IMR-90 (cell line): ENCODE measurements at regions not wholly inside any gene's neighbourhood (a gene's known extent, or its start where the extent isn't known, plus 50 kb on each side); places are given as distances from the start of the nearest gene placed in this dataset.

Experiments used
- ATAC-seq: fragments of 200-7000 bp; cut with Tn5 transposase; 2 replicates; pipeline ENCODE4 v1.9.1; 2020; ENCODE audit warnings: low read depth, mild to moderate bottlenecking, moderate library complexity
- BruUV-seq: library from RNA; stranded (reverse); fragments of 400-500 nt; replicated peaks from 2 replicates; lab custom pipeline; 2021; lab: Mats Ljungman, UMichigan
- CTCF ChIA-PET: fragments of 300-600 bp; formaldehyde crosslinking; extraction: SDS; loops from one replicate; lab custom pipeline; 2021; ENCODE audit warnings: antibody characterized with exemption; lab: Yijun Ruan, JAX
- POLR2A ChIA-PET: fragments of 300-600 bp; sonication (Branson Sonifier 250); formaldehyde crosslinking; loops from one replicate; lab custom pipeline; 2022; ENCODE audit warnings: antibody characterized with exemption; ENCODE audit not compliant: unreplicated experiment; lab: Charles Lee
- DNase-seq: peaks from one replicate; pipeline ENCODE4 v3.0.0; 2013
- H2AFZ ChIP-seq: replicated peaks from 2 replicates; pipeline ENCODE3; 2013; ENCODE audit warnings: low read length, mild to moderate bottlenecking; ENCODE audit not compliant: poor library complexity
- H2AK5ac ChIP-seq: 2 replicates; pipeline ENCODE4 v1.6.1; 2013; ENCODE audit warnings: low read depth, low read length, inconsistent platforms
- H2AK9ac ChIP-seq: replicated peaks from 2 replicates; pipeline ENCODE3; 2013; ENCODE audit warnings: mild to moderate bottlenecking, low read depth, low read length, moderate library complexity; ENCODE audit not compliant: poor library complexity
- H2BK120ac ChIP-seq: 2 replicates; pipeline ENCODE4 v1.6.1; 2013; ENCODE audit warnings: low read depth, low read length, inconsistent platforms
- H2BK15ac ChIP-seq: 3 replicates; pipeline ENCODE4 v1.6.1; 2013; ENCODE audit warnings: low read depth, low read length, inconsistent platforms
- H2BK20ac ChIP-seq: 2 replicates; pipeline ENCODE4 v1.6.1; 2013; ENCODE audit warnings: low read depth, mild to moderate bottlenecking, inconsistent platforms, low read length, moderate library complexity
- H2BK5ac ChIP-seq: 2 replicates; pipeline ENCODE4 v1.6.1; 2013; ENCODE audit warnings: mild to moderate bottlenecking, low read depth, low read length, inconsistent platforms; ENCODE audit not compliant: poor library complexity, severe bottlenecking
- H3K14ac ChIP-seq: replicated peaks from 2 replicates; pipeline ENCODE4 v1.6.1; 2013; ENCODE audit warnings: low read depth, low read length, inconsistent platforms
- H3K18ac ChIP-seq: 2 replicates; pipeline ENCODE4 v1.6.1; 2013; ENCODE audit warnings: low read depth, low read length, control low read depth
- H3K23ac ChIP-seq: 2 replicates; pipeline ENCODE4 v1.6.1; 2013; ENCODE audit warnings: low read depth, low read length, inconsistent platforms
- H3K27ac ChIP-seq: 2 replicates; pipeline ENCODE4 v1.5.1; 2013; ENCODE audit warnings: mild to moderate bottlenecking, control low read depth, low read length; ENCODE audit not compliant: insufficient read depth
- H3K27me3 ChIP-seq: 2 replicates; pipeline ENCODE4 v1.6.1; 2013; ENCODE audit warnings: low read length; ENCODE audit not compliant: control insufficient read depth, insufficient read depth
- H3K36me3 ChIP-seq: 2 replicates; pipeline ENCODE4 v1.6.1; 2013; ENCODE audit warnings: low read length, mixed read lengths; ENCODE audit not compliant: control insufficient read depth, insufficient read depth
- H3K4ac ChIP-seq: 2 replicates; pipeline ENCODE4 v1.6.1; 2013; ENCODE audit warnings: low read depth, low read length, inconsistent platforms
- H3K4me1 ChIP-seq: 2 replicates; pipeline ENCODE4 v1.6.1; 2013; ENCODE audit warnings: low read length, mixed read lengths; ENCODE audit not compliant: control insufficient read depth, insufficient read depth
- H3K4me2 ChIP-seq: 2 replicates; pipeline ENCODE4 v1.6.1; 2013; ENCODE audit warnings: low read depth, mild to moderate bottlenecking, control low read depth, low read length, moderate library complexity
- H3K4me3 ChIP-seq: 2 replicates; pipeline ENCODE4 v1.5.1; 2013; ENCODE audit warnings: low read depth, mild to moderate bottlenecking, control low read depth, low read length, moderate library complexity; ENCODE audit not compliant: insufficient read depth
- H3K56ac ChIP-seq: 2 replicates; pipeline ENCODE4 v1.6.1; 2013; ENCODE audit warnings: low read length, inconsistent platforms; ENCODE audit not compliant: insufficient read depth; ENCODE audit errors: extremely low read depth
- H3K79me1 ChIP-seq, 2 experiments: 2 replicates each; pipeline ENCODE4 v1.6.1; 2013; ENCODE audit warnings: low read length in 2 of 2, inconsistent platforms in 1 of 2, low read depth in 1 of 2
- H3K9ac ChIP-seq: 2 replicates; pipeline ENCODE4 v1.6.1; 2013; ENCODE audit warnings: low read depth, low read length, control low read depth
- H3K9me1 ChIP-seq: 2 replicates; pipeline ENCODE4 v1.6.1; 2013; ENCODE audit warnings: low read length, inconsistent platforms; ENCODE audit not compliant: insufficient read depth
- H3K9me3 ChIP-seq: 2 replicates; pipeline ENCODE4 v1.6.1; 2013; ENCODE audit warnings: low read length; ENCODE audit not compliant: control insufficient read depth, insufficient read depth
- H4K20me1 ChIP-seq: 2 replicates; pipeline ENCODE4 v1.6.1; 2013; ENCODE audit warnings: low read length, inconsistent platforms; ENCODE audit not compliant: insufficient read depth
- H4K5ac ChIP-seq: 2 replicates; pipeline ENCODE4 v1.6.1; 2013; ENCODE audit warnings: mild to moderate bottlenecking, low read depth, low read length, control low read depth
- H4K8ac ChIP-seq, 2 experiments: 2 replicates each; pipeline ENCODE4 v1.6.1; 2013; ENCODE audit warnings: low read depth in 2 of 2, low read length in 2 of 2, control low read depth in 1 of 2, inconsistent platforms in 1 of 2
- H4K91ac ChIP-seq: 2 replicates; pipeline ENCODE4 v1.6.1; 2013; ENCODE audit warnings: low read depth, low read length, inconsistent platforms; ENCODE audit not compliant: insufficient read depth
- BHLHE40 ChIP-seq: fragments of 150-350 bp; IDR thresholded peaks from 2 replicates; pipeline ENCODE4 v1.6.1; 2016; ENCODE audit warnings: mild to moderate bottlenecking, low read depth, low read length
- CEBPB ChIP-seq: IDR thresholded peaks from 2 replicates; pipeline ENCODE4 v1.6.1; 2012; ENCODE audit warnings: low read depth, low read length, improper control_type of control experiment
- CHD1 ChIP-seq: IDR thresholded peaks from 2 replicates; pipeline ENCODE4 v1.6.1; 2012; ENCODE audit warnings: low read depth, low read length, improper control_type of control experiment
- CTCF ChIP-seq: conservative IDR thresholded peaks from 2 replicates; pipeline ENCODE4 v1.5.1; 2012; ENCODE audit warnings: mild to moderate bottlenecking, low read depth, low read length, improper control_type of control experiment
- ELK1 ChIP-seq: fragments of 150-350 bp; IDR thresholded peaks from 2 replicates; pipeline ENCODE4 v1.6.1; 2016; ENCODE audit warnings: low read depth, mild to moderate bottlenecking, low read length, moderate library complexity, borderline replicate concordance
- MAFK ChIP-seq: IDR thresholded peaks from 2 replicates; pipeline ENCODE4 v1.6.1; 2012; ENCODE audit warnings: low read depth, low read length, improper control_type of control experiment
- MAZ ChIP-seq: IDR thresholded peaks from 2 replicates; pipeline ENCODE4 v1.6.1; 2012; ENCODE audit warnings: low read depth, mild to moderate bottlenecking, low read length, improper control_type of control experiment, moderate library complexity, borderline replicate concordance
- MXI1 ChIP-seq: IDR thresholded peaks from 2 replicates; pipeline ENCODE4 v1.6.1; 2012; ENCODE audit warnings: low read depth, mild to moderate bottlenecking, low read length, moderate library complexity, borderline replicate concordance
- NFE2L2 ChIP-seq: fragments of 150-350 bp; IDR thresholded peaks from 2 replicates; pipeline ENCODE4 v1.6.1; 2016; ENCODE audit warnings: low read depth, mild to moderate bottlenecking, low read length
- POLR2A ChIP-seq: IDR thresholded peaks from 2 replicates; pipeline ENCODE4 v1.6.1; 2012; ENCODE audit warnings: mild to moderate bottlenecking, low read depth, low read length
- RAD21 ChIP-seq: IDR thresholded peaks from 2 replicates; pipeline ENCODE4 v1.6.1; 2012; ENCODE audit warnings: low read length, improper control_type of control experiment
- RFX5 ChIP-seq: IDR thresholded peaks from 2 replicates; pipeline ENCODE4 v1.8.0; 2012; ENCODE audit warnings: low read depth, mild to moderate bottlenecking, low read length, moderate library complexity
- SMC3 ChIP-seq: fragments of 150-350 bp; IDR thresholded peaks from 2 replicates; pipeline ENCODE4 v1.6.1; 2016; ENCODE audit warnings: low read depth, mild to moderate bottlenecking, antibody characterized with exemption, low read length, moderate library complexity
- USF2 ChIP-seq: fragments of 150-350 bp; IDR thresholded peaks from 2 replicates; pipeline ENCODE4 v1.6.1; 2017; ENCODE audit warnings: mild to moderate bottlenecking, antibody characterized with exemption, low read length, low read depth
- WGBS, 2 experiments: methylation state at CpG; one replicate each; pipeline versions ENCODE4 v1.1.5 to v1.1.7; 2013; ENCODE audit warnings: missing lambda C conversion rate in 2 of 2; ENCODE audit not compliant: insufficient read length in 1 of 2; ENCODE audit errors: extremely low coverage in 2 of 2; 5-methylcytosine and 5-hydroxymethylcytosine counted together
- dilution Hi-C: fragments of 300-500 bp; cut with HindIII; formaldehyde crosslinking; loops from one replicate; pipeline ENCODE4 v1.14.3; 2018; ENCODE audit warnings: low sequenced_read_pairs; ENCODE audit not compliant: unreplicated experiment
- in situ Hi-C: fragments of 300-500 bp; cut with MboI; formaldehyde crosslinking; loops from 3 replicates; pipeline ENCODE4 v1.14.3; 2019; ENCODE audit warnings: low sequenced_read_pairs, inconsistent platforms, mixed read lengths
- intact Hi-C: fragments of 100-400 bp; cut with micrococcal nuclease; formaldehyde crosslinking; loops from 2 replicates; pipeline ENCODE4 v1.10.0; 2022

GRCh38 chr5:133875179-133875578 lies 93.2 kb downstream of the C5orf15 start:
- DNase-seq (no peak), ATAC-seq (no peak)
- dilution Hi-C loops: no loop called here
- Histone ChIP-seq H3K9me3 (no peaks in the 10 kb centered on the region), H2AFZ (no peak overlapping the region), H3K27me3 (peaks cover 22% of the 10 kb centered on the region), H3K14ac (no peak overlapping the region), H3K9me1 (no peaks in the 10 kb centered on the region), H3K23ac (no peak overlapping the region), H4K20me1 (no peaks in the 10 kb centered on the region), H3K9ac (no peak overlapping the region), H2BK5ac (no peak overlapping the region), H3K4ac (no peak overlapping the region), H3K79me1 (no peaks in the 10 kb centered on the region), H3K27ac (no peak overlapping the region), H3K4me2 (no peak overlapping the region), H3K4me1 (no peaks in the 10 kb centered on the region), H3K4me3 (no peak overlapping the region), H2AK5ac (no peak overlapping the region), H2BK20ac (no peak overlapping the region), H2BK120ac (no peak overlapping the region), H4K91ac (no peak overlapping the region), H3K56ac (no peak overlapping the region), H2BK15ac (no peak overlapping the region), H2AK9ac (no peak overlapping the region), H4K5ac (no peak overlapping the region), H4K8ac (no peak overlapping the region), H3K36me3 (no peaks in the 10 kb centered on the region), H3K18ac (no peak overlapping the region)
- ChIA-PET POLR2A (no interaction called here), CTCF (interaction anchor here (0.6 kb wide), 1 partner anchor 13 kb away, joined by 4 read pairs; no protein-coding TSS in a partner anchor)
- in situ Hi-C loops: no loop called here
- intact Hi-C loops: no loop called here
- no TSS peak for BruUV-seq
- TF ChIP-seq SMC3 (no peak), CTCF (no peak), ELK1 (no peak), MAZ (no peak), CEBPB (no peak), MAFK (no peak), RFX5 (no peak), RAD21 (no peak), CHD1 (no peak), POLR2A (no peak), BHLHE40 (no peak), USF2 (no peak), NFE2L2 (no peak), MXI1 (no peak)
- no CpG with 5 or more reads among the region's 1 CpG for WGBS, 2 experiments
